ENCODE measurements at regions not wholly inside any gene's neighbourhood (a gene's known extent, or its start where the extent isn't known, plus 50 kb on each side); places are given as distances from the start of the nearest gene placed in this dataset.

DNA sequence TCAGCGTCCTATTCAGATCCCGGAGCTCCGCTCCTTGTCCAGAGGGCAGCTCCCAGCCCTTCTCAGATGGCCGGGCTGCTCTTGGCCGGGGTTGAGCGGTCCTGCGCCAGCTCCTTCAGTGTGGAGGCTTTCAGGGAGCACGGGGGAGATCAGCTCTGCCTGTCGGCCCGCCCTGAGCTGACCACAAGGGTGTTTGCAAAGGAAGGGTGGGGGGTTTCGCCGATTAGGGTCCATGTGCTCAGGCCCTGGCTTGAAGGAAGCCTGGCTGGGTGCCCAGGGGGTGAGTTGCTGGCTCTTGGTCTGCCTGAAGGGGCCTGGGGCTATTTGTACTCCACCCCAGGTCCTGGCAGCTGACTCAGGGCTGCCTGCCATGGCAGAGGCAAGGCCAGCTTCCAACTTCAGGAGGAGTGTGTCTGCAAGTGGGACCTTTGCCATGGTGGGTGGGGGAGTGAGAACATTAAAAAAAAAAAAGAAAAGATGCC lies 250.1 kb upstream of the KLF4 start:
- ATAC-seq (ENCODE audit: poor library complexity), result peak; percentile 90
- intact Hi-C loops (cut with DNase I), result no loop called here
- DNase-seq, result peak; percentile 90

DNA sequence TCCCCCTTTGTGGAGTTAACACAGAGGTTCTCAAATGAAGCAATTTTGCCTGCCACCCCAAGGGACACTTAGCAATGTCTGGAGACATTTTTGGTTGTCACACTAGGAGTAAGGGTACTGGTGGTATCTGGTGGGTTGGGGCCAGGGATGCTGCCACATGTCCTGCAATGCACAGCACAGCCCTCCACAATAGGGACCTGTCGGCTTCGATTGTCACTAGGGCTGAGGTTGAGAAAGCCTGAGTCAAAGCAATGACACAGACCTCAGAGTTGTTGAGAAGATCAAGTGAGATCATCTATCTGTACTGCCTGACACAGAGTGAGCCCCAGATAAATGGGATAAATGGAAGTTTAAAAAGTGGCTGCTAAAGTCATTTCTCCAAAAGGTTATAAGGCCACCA lies 249.2 kb upstream of the KLF4 start:
- no peak for DNase-seq
- intact Hi-C loops (cut with DNase I), result no loop called here
- ATAC-seq (ENCODE audit: poor library complexity), result no peak

DNA sequence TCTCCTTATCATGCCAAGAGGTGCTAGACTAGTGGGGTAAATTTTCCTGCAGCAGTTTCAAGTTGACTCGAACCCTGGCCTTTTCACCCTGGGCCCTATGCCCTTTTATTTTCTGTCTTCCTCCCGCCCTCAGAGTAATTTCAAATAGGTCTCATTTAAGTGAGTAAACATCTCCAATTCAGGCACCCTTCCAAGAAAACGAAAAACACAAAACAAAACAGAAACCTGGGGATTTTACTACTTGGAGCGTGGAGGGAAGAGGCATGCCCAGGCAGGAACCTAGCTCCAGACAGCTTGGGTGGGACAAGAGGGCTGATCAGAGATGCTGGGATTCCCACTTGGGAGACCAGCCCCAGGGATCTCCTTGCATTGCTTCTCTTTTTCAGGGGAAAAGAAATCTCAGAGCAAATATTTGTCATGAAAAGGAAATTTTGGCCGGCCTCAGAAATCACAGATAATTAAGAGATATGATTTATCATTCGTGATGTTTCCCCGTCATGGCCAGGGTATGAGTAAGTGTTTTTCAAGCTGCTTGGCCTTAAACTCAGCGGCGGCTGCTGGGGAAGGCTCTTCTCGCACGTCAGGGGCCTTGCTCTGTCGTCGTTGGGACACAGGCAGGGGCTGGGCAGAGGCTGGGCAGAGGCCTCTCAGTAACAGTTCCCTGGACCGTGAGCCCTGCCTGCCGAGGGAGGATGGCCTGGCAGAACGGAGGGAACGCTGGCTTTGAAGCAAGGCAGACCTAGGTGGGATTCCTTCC lies 248.6 kb upstream of the KLF4 start:
- DNase-seq (peak; percentile 80), ATAC-seq (ENCODE audit: poor library complexity) (peak; percentile 34)
- intact Hi-C loops (cut with DNase I), result no loop called here

DNA sequence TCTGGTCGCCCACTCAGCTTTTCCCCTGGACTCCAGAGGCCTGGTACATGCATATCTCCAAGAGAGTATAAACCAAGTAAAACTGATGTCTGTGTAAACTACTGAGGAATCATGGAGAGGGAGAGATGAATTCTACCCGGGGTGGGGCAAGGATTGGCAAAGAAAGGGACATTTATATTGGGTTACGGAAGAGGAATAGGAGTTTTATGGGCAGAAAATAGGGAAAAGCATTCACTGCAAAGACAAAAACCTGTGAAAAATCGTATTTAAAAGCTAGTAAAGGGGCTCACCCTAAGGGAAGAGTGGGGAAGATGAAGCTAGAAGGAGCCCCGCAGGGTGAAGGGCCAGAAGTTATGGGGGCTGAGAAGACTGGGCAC lies 248.0 kb upstream of the KLF4 start:
- ATAC-seq (ENCODE audit: poor library complexity) (no peak), DNase-seq (no peak)
- intact Hi-C loops (cut with DNase I), result no loop called here

GRCh38 chr9:107735821-107736220 lies 246.3 kb upstream of the KLF4 start:
- ATAC-seq (ENCODE audit: poor library complexity) (no peak), DNase-seq (no peak)
- intact Hi-C loops (cut with DNase I), result no loop called here

DNA sequence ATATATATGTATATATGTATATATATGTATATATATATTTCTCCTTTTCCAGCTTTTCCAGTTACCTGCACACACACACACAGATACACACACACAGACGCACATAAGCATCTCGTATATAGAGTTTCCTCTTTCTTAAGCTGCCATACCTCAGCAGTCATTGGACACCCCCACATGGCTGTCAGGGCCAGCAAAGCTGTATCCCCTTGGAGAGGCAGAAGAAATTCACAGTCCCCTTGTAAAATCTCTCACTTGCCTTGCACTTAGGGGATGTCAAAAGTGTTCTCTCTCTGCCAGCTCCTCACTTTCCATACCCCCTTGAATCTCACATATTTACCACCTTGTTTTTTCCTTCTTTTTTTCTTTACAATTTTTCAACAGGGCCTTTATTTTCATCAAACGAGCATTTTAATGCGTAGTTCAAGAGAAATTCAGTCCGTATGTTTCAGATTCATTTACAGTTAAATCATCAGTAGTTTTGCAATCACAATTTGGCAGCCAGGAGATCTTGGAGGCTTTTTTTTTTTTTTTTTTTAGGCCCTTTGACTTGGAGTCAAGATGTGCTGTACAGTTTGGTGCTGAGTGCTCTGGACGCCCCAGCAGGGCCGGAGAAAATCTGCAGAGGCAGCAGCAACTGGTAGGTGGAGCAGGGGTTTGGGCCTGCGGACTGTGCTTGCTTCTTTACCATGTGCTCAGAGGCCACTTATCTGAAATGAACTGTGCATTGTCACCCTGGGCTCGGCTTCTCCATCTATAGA lies 244.9 kb upstream of the KLF4 start:
- DNase-seq (peak; percentile 72), ATAC-seq (ENCODE audit: poor library complexity) (peak; percentile 24)
- intact Hi-C loops (cut with DNase I), result no loop called here

DNA sequence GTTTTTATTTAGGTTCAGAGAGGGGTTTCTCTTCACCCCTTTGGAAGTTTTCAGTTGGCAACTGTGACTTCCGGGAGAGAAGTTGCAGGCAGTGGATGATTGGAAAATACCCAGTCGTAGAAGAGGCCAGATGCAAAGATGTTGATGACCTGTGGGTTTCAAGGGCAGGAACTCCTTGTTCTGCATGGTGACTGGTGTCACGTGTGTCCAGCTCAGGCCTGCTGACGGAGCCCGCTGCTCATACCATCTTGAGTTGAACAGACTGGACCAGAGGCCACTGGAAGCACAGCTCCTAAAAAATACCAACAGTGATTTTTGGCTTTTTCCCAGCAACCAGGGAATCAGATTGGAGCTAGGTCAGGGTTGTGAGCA lies 243.9 kb upstream of the KLF4 start:
- intact Hi-C loops (cut with DNase I), result no loop called here
- peak; percentile 80 for DNase-seq
- peak; percentile 82 for ATAC-seq (ENCODE audit: poor library complexity)

DNA sequence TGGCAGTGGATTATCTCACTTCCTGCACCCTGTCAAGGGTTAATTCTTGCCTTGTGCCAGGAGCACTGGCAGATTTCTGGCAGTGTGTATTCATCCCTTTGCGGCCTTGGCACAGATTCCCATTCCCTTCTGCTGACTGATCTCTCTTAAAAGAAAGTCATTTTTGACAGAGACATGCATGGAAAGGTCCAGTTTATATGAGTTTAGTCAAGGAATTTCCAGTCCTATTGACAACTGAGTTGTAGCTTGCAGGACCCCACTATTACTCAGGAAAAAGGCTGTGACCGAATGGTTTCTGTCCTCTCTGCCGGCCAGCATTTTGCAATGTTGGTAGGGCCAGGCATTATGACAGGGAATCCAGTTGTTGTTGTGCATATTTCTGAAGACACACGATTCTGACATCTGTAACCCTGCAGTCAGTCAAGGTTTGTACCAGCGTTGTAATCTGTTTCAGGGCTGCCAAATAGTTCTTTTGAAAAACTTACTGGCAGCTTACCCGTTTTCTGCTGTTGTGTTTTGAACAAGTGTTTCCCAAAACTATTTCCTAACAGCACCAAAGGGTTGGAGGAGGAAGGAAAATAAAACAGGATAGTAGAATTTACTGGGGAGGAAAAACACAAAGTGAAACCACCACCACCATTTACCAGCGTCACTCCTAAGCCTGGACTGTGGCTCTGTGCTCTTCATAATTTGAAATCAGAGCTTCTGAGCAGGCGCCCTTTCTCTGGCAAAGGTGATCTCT lies 243.4 kb upstream of the KLF4 start:
- ATAC-seq (ENCODE audit: poor library complexity), result peak; percentile 77
- peak; percentile 50 for DNase-seq
- intact Hi-C loops (cut with DNase I), result no loop called here

DNA sequence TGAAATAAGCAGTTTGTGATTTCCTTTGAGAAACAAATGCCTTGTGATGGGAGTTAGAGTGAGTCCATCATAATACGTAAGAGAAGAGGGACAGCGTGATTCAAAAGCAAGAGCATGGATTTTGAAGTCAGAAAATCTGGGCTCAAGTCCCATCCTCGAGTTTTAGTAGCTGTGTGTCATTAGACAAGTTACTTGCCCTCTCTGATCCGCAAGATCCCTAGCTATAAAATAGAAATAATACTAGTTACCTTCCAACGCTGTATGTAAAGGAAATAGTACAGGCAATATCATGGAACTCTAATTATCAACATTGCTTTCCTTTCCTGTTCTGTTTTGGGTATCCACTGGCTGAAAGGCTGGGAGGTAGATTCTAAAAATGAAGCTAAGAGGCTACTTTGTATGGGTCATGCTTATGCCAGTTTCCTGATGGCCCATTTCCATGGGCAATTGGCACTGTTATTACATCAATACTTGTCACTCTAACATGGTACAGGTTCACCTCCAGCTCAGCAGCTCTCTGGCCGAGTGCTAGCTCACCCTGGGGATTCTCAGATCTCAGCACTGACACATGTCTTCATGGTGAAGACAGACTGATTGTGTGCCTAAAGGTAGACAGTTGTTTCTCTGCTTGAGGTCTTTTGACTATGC lies 241.7 kb upstream of the KLF4 start:
- ATAC-seq (ENCODE audit: poor library complexity), result no peak
- no peak for DNase-seq

DNA sequence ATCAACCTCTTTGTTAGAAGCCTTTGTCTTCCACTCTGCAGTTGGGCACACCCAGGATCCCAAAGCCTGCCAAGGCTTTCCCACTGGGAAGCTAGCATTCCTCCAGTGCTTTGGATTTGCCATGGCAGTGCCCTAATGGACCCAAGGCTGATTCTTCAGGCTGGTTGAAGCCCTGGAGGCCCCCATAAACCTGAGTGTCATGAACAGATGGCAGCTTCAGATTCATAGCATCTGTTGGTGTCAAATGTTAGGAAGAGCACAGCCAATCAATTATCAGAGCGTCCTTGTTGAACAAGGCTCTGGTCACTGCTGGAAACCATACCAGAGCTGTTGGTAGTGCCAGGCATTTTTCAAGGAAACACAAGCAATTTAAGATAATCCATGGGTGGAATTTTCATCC lies 241.1 kb upstream of the KLF4 start:
- ATAC-seq (ENCODE audit: poor library complexity), result no peak
- DNase-seq, result no peak
- intact Hi-C loops (cut with DNase I), result no loop called here

More for the DNA sequence above, 241.7 kb upstream of the KLF4 start:
- intact Hi-C loops (cut with DNase I), result no loop called here

GRCh38 chr9:107727086-107727780 lies 237.7 kb upstream of the KLF4 start:
- intact Hi-C loops (cut with DNase I), result no loop called here
- ATAC-seq (ENCODE audit: poor library complexity) (no peak), DNase-seq (no peak)

DNA sequence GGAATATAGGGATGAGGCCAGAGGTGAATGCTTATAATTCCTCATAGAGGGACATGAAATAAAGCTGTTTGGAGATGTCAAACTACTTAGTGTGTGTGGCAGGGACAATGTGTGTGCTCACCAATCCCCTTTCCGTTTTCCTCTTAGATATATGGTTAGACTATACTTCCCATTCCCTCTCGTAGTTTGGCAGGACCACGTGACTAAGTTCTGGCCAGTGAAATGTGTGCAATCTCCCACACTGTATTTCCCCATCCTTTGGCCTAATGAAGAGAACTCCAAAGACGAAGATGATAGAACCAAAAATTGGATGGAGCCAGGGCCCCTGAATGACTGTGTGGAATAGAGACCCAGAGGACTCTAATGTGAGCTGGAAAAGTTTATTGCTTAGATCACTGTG lies 233.4 kb upstream of the KLF4 start:
- intact Hi-C loops (cut with DNase I), result no loop called here
- no peak for DNase-seq

GRCh38 chr9:107721705-107722245 lies 232.2 kb upstream of the KLF4 start:
- ATAC-seq (ENCODE audit: poor library complexity) (no peak), DNase-seq (no peak)
- intact Hi-C loops (cut with DNase I), result no loop called here

More for the DNA sequence above, 233.4 kb upstream of the KLF4 start:
- no peak for ATAC-seq (ENCODE audit: poor library complexity)

DNA sequence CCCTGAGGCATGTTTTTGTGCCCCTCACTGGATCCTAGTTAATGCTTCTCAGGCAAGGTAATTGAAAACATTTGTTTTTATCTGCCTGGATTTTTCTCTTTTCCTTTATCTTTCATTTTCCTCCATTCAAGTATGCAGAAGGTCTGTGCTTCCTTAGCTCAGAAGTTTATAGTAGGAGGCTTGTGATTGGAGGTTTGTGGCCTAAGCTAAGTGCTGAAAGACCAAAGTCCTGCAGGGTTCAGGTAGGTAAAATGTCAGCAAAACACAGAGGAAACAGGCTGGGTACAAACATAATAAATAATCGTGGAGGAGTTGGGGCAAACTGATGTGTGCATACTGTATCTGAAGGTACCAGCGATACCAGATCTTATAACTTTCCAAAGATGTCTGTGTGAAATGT lies 230.9 kb upstream of the KLF4 start:
- ATAC-seq (ENCODE audit: poor library complexity) (no peak), DNase-seq (no peak)
- intact Hi-C loops (cut with DNase I), result no loop called here

DNA sequence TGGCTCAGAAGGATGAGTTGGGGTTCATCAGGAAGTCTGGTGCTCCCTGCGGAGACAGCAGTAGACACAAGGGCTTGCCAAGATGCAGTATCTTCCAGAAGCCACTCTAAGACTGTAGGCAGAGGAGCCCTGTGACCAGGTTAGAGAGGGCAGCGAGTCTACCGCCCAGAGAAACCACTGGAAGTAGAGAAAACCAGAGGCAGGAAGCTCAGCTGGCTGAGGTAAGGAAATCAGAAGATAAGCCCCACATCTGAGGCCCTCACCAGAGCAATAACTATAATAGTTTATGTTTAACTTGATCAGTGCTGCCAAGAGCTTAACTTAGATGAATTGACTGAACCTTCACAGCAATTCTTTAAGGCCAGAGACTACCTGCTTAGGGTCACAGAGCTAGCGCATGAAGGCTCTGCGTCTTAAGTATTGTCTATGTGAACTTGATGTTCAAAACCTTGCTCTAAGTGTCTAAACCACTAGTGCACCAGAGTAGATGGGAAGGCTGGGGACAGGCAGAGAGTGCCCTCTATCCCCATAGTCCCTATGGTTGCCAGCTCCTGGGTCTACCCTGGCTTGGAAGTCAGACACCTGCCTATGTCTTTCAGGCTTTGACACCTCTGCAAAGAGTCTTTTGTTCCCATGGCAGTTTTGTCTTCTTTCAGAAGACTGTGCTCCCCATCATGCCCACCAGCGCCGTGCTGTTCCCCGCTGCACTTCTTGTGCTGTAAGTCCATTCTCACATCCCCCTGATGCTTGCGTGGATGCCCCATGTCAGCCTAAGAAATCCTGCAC lies 228.2 kb upstream of the KLF4 start:
- intact Hi-C loops (cut with DNase I), result no loop called here
- ATAC-seq (ENCODE audit: poor library complexity) (no peak), DNase-seq (no peak)

GRCh38 chr9:107715740-107716139 lies 226.2 kb upstream of the KLF4 start:
- intact Hi-C loops (cut with DNase I), result no loop called here
- ATAC-seq (ENCODE audit: poor library complexity) (no peak), DNase-seq (no peak)

DNA sequence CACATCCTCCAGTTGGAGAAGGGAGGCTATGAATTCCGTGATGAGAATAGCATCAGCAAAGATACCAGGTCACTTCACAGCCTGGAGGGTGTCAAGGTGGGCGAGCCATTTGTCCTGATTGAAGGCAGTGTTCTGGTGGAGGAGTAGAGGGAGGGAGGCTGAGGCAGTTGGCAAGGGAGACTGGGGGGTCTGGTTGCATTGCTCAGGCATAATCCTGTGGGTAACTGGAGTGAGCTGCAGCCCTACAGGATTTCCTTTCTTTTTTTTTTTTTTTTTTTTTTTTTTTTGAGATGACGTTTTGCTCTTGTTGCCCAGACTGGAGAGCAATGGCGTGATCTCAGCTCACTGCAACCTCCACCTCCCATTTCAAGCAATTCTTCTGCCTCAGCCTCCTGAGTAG lies 223.9 kb upstream of the KLF4 start:
- DNase-seq (no peak), ATAC-seq (ENCODE audit: poor library complexity) (no peak)
- intact Hi-C loops (cut with DNase I), result no loop called here

DNA sequence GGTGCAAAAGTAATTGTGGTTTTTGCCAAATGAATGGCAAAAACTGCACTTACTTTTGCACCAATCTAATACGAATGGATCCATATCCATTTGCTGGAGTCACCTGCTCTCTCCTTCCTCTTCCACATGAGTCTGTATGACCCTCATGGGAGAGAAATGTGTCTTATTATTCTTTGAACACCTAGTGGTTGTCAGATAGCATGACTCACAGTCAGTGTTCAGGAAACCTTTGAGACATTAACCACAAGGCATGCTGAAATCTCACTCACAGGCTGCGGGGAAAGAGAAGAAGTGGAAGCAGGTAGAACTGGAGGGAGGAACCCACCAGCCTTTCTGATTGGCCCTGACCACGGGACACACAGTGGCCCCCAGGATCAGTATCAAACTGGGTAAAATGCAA lies 222.8 kb upstream of the KLF4 start:
- DNase-seq (no peak), ATAC-seq (ENCODE audit: poor library complexity) (no peak)
- intact Hi-C loops (cut with DNase I), result no loop called here
